ENCODE measurements at regions not wholly inside any gene's neighbourhood (a gene's known extent, or its start where the extent isn't known, plus 50 kb on each side); places are given as distances from the start of the nearest gene placed in this dataset.

GRCh38 chr4:126216611-126217010 lies 901.9 kb downstream of the FAT4 start:
- TF ChIP-seq CTCF (IDR thresholded peaks at IDR 0.05) = no peak
- TF ChIP-seq POLR2A (IDR thresholded peaks at IDR 0.05) = no peak
